ENCODE measurements at regions not wholly inside any gene's neighbourhood (a gene's known extent, or its start where the extent isn't known, plus 50 kb on each side); places are given as distances from the start of the nearest gene placed in this dataset.

GRCh38 chr6:18724056-18724455 is 336.9 kb downstream of the RNF144B start:
- TF ChIP-seq TCF12 (IDR thresholded peaks at IDR 0.05) = no peak
- TF ChIP-seq NFIC (IDR thresholded peaks at IDR 0.05; ENCODE audit: borderline replicate concordance) = no peak
- TF ChIP-seq CTCF (IDR thresholded peaks at IDR 0.05) = no peak
- TF ChIP-seq GATA2 (CRISPR knock-in tag; IDR thresholded peaks at IDR 0.05) = no peak
- TF ChIP-seq SMC3 (IDR thresholded peaks at IDR 0.05; ENCODE audit: low read depth, low read length) = no peak
- TF ChIP-seq REST (IDR thresholded peaks at IDR 0.05; ENCODE audit: low read depth, low read length) = no peak
- TF ChIP-seq USF2 (IDR thresholded peaks at IDR 0.05; ENCODE audit: borderline replicate concordance, low read depth, low read length) = no peak
- TF ChIP-seq EZH2phosphoT487 (IDR thresholded peaks at IDR 0.05; ENCODE audit: borderline replicate concordance, low read depth) = no peak
- no peak for TF ChIP-seq POLR2AphosphoS5 (IDR thresholded peaks at IDR 0.05; ENCODE audit: low read depth, low read length)
- TF ChIP-seq RAD21 (IDR thresholded peaks at IDR 0.05; ENCODE audit: low read length) = no peak
- TF ChIP-seq MXI1 (IDR thresholded peaks at IDR 0.05; ENCODE audit: low read depth, low read length) = no peak
- no peak for TF ChIP-seq CHD2 (IDR thresholded peaks at IDR 0.05; ENCODE audit: low read length, partially characterized antibody)
- TF ChIP-seq ZBTB33 (IDR thresholded peaks at IDR 0.05; ENCODE audit: borderline replicate concordance, low read depth) = no peak
